ENCODE measurements at regions not wholly inside any gene's neighbourhood (a gene's known extent, or its start where the extent isn't known, plus 50 kb on each side); places are given as distances from the start of the nearest gene placed in this dataset.

DNA sequence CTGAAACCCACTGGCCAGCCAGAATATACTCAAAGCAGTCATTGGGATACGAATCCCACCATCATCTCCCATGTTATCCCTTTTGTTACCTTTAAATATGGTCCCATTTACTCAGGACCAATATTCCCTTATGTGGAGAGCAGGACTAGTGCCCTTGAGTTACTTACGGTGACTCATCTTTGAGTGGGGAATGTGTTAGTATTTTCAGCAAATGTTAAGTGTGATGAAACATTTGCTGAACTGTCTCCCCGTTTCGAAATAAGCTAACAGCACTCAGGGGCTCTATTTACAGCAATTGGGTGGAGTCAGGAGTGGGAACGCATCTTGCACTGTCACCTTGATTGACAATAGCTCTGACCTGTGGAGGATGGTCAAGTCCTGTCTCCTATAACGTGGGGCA is 67.4 kb downstream of the CTSL start:
- TF ChIP-seq, protein P1, sequence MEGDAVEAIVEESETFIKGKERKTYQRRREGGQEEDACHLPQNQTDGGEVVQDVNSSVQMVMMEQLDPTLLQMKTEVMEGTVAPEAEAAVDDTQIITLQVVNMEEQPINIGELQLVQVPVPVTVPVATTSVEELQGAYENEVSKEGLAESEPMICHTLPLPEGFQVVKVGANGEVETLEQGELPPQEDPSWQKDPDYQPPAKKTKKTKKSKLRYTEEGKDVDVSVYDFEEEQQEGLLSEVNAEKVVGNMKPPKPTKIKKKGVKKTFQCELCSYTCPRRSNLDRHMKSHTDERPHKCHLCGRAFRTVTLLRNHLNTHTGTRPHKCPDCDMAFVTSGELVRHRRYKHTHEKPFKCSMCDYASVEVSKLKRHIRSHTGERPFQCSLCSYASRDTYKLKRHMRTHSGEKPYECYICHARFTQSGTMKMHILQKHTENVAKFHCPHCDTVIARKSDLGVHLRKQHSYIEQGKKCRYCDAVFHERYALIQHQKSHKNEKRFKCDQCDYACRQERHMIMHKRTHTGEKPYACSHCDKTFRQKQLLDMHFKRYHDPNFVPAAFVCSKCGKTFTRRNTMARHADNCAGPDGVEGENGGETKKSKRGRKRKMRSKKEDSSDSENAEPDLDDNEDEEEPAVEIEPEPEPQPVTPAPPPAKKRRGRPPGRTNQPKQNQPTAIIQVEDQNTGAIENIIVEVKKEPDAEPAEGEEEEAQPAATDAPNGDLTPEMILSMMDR (IDR thresholded peaks at IDR 0.05; ENCODE audit: insufficient read depth, low read depth, low read length), result no peak
- peak; percentile 96 for DNase-seq (ENCODE audit: low read depth)
- peak overlapping the region; percentile 24 for H3K4me3 ChIP-seq (ENCODE audit: low read depth, low read length)

DNA sequence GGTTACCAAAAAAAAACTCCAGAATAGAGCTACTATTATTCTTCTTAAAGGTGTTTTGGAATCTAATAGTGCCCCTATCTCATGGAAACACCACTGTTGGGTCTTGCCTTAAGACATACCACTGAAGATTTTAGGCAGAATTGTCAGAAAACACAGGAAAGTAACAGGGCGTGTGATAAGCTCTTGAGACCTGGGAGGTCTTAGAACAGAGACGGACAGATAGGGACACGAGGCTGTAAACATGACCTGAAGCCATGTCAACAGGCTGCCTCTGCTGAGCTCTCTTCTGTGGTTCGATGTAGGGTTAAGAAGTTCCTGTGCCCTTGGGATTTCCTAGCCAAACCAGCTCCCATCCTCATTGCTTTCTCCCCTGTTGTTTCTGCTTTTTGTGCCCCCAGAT is 69.3 kb downstream of the CTSL start:
- TF ChIP-seq, protein P1 (IDR thresholded peaks at IDR 0.05; ENCODE audit: insufficient read depth, low read depth, low read length), result no peak
- H3K4me3 ChIP-seq (ENCODE audit: low read depth, low read length), result no peak overlapping the region
- no peak for DNase-seq (ENCODE audit: low read depth)

DNA sequence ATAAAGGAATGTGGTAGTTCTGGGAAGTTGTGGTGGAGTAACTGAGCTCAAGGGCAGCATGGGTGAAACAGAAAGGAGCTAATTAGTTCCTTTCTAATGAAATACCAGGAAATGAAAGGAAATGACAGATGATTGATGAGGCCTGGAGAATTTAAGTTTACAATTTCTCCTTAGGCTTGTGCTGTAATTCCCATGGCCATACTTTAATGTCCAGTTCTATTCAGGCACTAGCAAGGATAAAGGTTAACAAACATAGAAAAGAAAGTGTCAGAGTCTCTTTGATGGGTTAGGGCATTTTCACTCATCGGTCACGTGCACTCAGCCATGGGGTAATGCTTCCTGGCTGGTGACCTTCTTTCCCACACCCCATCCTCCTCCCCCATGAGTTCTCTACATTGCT is 70.3 kb downstream of the CTSL start:
- peak; percentile 7 for DNase-seq (ENCODE audit: low read depth)
- no peak overlapping the region for H3K4me3 ChIP-seq (ENCODE audit: low read depth, low read length)
- TF ChIP-seq, protein P1 (IDR thresholded peaks at IDR 0.05; ENCODE audit: insufficient read depth, low read depth, low read length), result no peak

DNA sequence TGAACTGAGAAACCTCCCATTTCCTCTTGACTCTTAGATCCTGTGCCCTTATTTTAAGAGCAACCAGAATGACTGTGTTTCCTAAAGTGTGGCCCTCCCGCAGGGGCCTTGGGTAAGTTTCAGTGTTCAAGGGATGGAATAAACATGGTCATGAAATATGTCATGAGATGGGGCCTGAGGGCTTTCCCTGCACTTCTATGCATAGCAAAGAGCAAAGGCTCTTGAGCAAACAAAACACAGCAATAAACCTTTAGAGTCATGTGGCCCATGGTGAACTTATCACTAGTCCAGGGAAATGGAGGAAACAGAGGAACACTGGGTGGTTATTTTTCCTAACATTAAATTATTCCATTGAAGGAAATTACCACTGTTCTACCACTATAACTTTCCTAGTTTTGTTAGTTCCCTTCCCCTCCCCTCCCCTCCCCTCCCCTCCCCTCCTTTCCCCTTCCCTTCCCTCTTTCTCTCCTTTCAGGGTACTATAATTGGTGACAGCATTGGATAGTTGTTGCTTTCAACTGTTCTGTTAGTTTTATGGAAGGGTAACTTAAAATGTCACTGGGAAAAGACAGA is 72.4 kb downstream of the CTSL start:
- TF ChIP-seq, protein P1 (IDR thresholded peaks at IDR 0.05; ENCODE audit: insufficient read depth, low read depth, low read length), result no peak
- H3K4me3 ChIP-seq (ENCODE audit: low read depth, low read length), result no peak overlapping the region
- DNase-seq (ENCODE audit: low read depth), result peak; percentile 63

DNA sequence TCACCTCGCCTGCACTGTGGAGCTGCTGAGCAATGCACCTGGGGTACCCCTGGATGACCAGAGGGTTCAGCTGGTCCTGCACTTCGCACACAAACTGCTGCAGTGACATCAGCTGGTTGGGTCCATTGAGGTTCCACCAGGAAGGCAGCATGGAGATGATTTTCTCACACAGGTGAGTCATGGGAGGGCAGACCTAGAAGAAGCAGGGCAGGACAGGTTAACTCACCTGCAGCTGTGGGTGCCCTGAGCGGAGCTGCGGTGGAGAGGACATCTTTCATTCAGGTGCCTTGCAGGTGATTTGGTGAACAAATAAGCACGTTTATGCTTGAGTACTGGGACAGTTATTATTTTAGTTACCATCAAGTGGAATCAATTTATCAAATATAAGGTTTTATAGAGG is 73.6 kb downstream of the CTSL start:
- TF ChIP-seq, protein P1 (IDR thresholded peaks at IDR 0.05; ENCODE audit: insufficient read depth, low read depth, low read length), result no peak
- no peak overlapping the region for H3K4me3 ChIP-seq (ENCODE audit: low read depth, low read length)
- DNase-seq (ENCODE audit: low read depth), result no peak

DNA sequence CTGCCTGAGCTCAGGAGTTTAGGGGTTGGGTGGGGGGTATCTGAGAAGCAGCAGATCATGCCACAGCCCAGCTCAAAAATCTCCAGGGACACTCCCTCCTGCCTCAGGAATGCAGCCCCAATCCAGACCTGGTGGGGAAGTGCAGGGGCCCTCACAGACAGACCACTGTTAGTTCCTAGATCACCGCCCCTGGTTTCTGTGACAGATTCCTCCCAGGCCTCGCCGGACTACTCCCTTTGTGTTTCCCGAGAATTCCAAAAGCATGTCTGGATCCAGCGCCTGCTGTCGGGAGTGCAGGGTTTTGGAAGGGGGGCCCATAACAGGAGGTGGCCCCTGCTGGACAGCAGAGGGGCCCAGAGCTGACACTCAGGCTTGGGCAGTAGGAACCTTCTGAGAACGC is 74.5 kb downstream of the CTSL start:
- no peak for DNase-seq (ENCODE audit: low read depth)

More for the DNA sequence above, 74.5 kb downstream of the CTSL start:
- TF ChIP-seq, protein P1 (IDR thresholded peaks at IDR 0.05; ENCODE audit: insufficient read depth, low read depth, low read length), result no peak
- H3K4me3 ChIP-seq (ENCODE audit: low read depth, low read length), result no peak overlapping the region
